Urinary bladder (tissue), 3 donors: ENCODE measurements at regions not wholly inside any gene's neighbourhood (a gene's known extent, or its start where the extent isn't known, plus 50 kb on each side); places are given as distances from the start of the nearest gene placed in this dataset.
A peak's percentile ranks its signal among the peaks of the same experiment; 100 is the strongest.

ENCODE experiments used
- DNase-seq: peaks from one replicate; pipeline ENCODE4 v3.0.0-alpha.2; 2015; ENCODE audit errors: extremely low spot score
- H3K27ac ChIP-seq: one replicate; pipeline ENCODE4 v1.5.1; 2013; ENCODE audit warnings: low read depth, mild to moderate bottlenecking, moderate library complexity
- H3K36me3 ChIP-seq: one replicate; pipeline ENCODE4 v1.6.1; 2013; ENCODE audit warnings: mild to moderate bottlenecking, moderate library complexity; ENCODE audit not compliant: insufficient read depth
- H3K4me1 ChIP-seq: one replicate; pipeline ENCODE4 v1.6.1; 2013; ENCODE audit warnings: mild to moderate bottlenecking, moderate library complexity; ENCODE audit not compliant: insufficient read depth
- H3K4me3 ChIP-seq: one replicate; pipeline ENCODE4 v1.5.1; 2013; ENCODE audit warnings: low read depth, low read length
- WGBS: extraction: QIAGEN DNeasy Blood & Tissue Kit; methylation state at CpG from one replicate; pipeline ENCODE4 v1.1.7; 2013; 5-methylcytosine and 5-hydroxymethylcytosine counted together
- donor health status: healthy with polysubstance abuse.
- donor health status: healthy.

- H3K4me3 ChIP-seq, result no peak overlapping the region
- DNase-seq, result peak; percentile 8
- no peaks in the 10 kb centered on the region for H3K4me1 ChIP-seq
- no peak overlapping the region for H3K27ac ChIP-seq
- 28% methylated on average over 3 of the region's 3 CpGs for WGBS
- H3K36me3 ChIP-seq, result no peaks in the 10 kb centered on the region
Observed at GRCh38 chr15:49706805-49707204, 86.0 kb downstream of the DTWD1 start.

GRCh38 chr15:49707598-49707997 lies 86.8 kb downstream of the DTWD1 start:
- H3K4me1 ChIP-seq, result no peaks in the 10 kb centered on the region
- H3K36me3 ChIP-seq, result no peaks in the 10 kb centered on the region
- no peak overlapping the region for H3K27ac ChIP-seq
- WGBS, result 92% methylated on average over 1 of the region's 1 CpG
- no peak for DNase-seq
- no peak overlapping the region for H3K4me3 ChIP-seq

- no peak overlapping the region for H3K27ac ChIP-seq
- DNase-seq, result no peak
- H3K4me3 ChIP-seq, result no peak overlapping the region
- no peaks in the 10 kb centered on the region for H3K36me3 ChIP-seq
- no peaks in the 10 kb centered on the region for H3K4me1 ChIP-seq
- 91% methylated on average over 1 of the region's 1 CpG for WGBS
Observed at GRCh38 chr15:49709646-49710214, 88.9 kb downstream of the DTWD1 start.

- no peak overlapping the region for H3K27ac ChIP-seq
- H3K4me3 ChIP-seq, result no peak overlapping the region
- no peaks in the 10 kb centered on the region for H3K36me3 ChIP-seq
- no peaks in the 10 kb centered on the region for H3K4me1 ChIP-seq
- 73% methylated on average over 3 of the region's 3 CpGs for WGBS
- DNase-seq, result no peak
Observed at GRCh38 chr15:49712162-49712561, 91.3 kb downstream of the DTWD1 start.

GRCh38 chr15:49712846-49713450 lies 92.1 kb downstream of the DTWD1 start:
- Histone ChIP-seq H3K4me3 (no peak overlapping the region), H3K27ac (no peak overlapping the region), H3K36me3 (no peaks in the 10 kb centered on the region), H3K4me1 (no peaks in the 10 kb centered on the region)
- no peak for DNase-seq
- 98% methylated on average over 2 of the region's 2 CpGs for WGBS

GRCh38 chr15:49715211-49715610 lies 94.4 kb downstream of the DTWD1 start:
- Histone ChIP-seq H3K36me3 (no peaks in the 10 kb centered on the region), H3K4me1 (no peaks in the 10 kb centered on the region), H3K27ac (no peak overlapping the region), H3K4me3 (no peak overlapping the region)
- no peak for DNase-seq
- 92% methylated on average over 1 of the region's 1 CpG for WGBS

- Histone ChIP-seq H3K4me3 (no peak overlapping the region), H3K27ac (no peak overlapping the region), H3K36me3 (no peaks in the 10 kb centered on the region), H3K4me1 (no peaks in the 10 kb centered on the region)
- WGBS, result 95% methylated on average over 5 of the region's 5 CpGs
- no peak for DNase-seq
Observed at GRCh38 chr15:49715701-49716100, 94.9 kb downstream of the DTWD1 start.

GRCh38 chr15:49718234-49718633 lies 97.4 kb downstream of the DTWD1 start:
- no peak overlapping the region for H3K4me3 ChIP-seq
- WGBS, result 53% methylated on average over 2 of the region's 2 CpGs
- H3K36me3 ChIP-seq, result no peaks in the 10 kb centered on the region
- no peak overlapping the region for H3K27ac ChIP-seq
- no peak for DNase-seq
- no peaks in the 10 kb centered on the region for H3K4me1 ChIP-seq

GRCh38 chr15:49718846-49719245 lies 98.0 kb downstream of the DTWD1 start:
- 87% methylated on average over 3 of the region's 3 CpGs for WGBS
- Histone ChIP-seq H3K27ac (no peak overlapping the region), H3K4me3 (no peak overlapping the region), H3K36me3 (no peaks in the 10 kb centered on the region), H3K4me1 (no peaks in the 10 kb centered on the region)
- no peak for DNase-seq

- Histone ChIP-seq H3K36me3 (no peaks in the 10 kb centered on the region), H3K4me3 (no peak overlapping the region), H3K4me1 (no peaks in the 10 kb centered on the region), H3K27ac (no peak overlapping the region)
- WGBS, result 91% methylated on average over 3 of the region's 3 CpGs
- no peak for DNase-seq
Observed at GRCh38 chr15:49720261-49720660, 99.4 kb downstream of the DTWD1 start.

- Histone ChIP-seq H3K36me3 (no peaks in the 10 kb centered on the region), H3K4me3 (no peak overlapping the region), H3K27ac (no peak overlapping the region), H3K4me1 (no peaks in the 10 kb centered on the region)
- WGBS, result 99% methylated on average over 1 of the region's 1 CpG
- no peak for DNase-seq
Observed at GRCh38 chr15:49721091-49721490, 100.2 kb downstream of the DTWD1 start.

GRCh38 chr15:49721621-49722020 lies 100.8 kb downstream of the DTWD1 start:
- no peak overlapping the region for H3K4me3 ChIP-seq
- no peak for DNase-seq
- 90% methylated on average over 1 of the region's 1 CpG for WGBS
- no peaks in the 10 kb centered on the region for H3K4me1 ChIP-seq
- no peaks in the 10 kb centered on the region for H3K36me3 ChIP-seq
- no peak overlapping the region for H3K27ac ChIP-seq

- Histone ChIP-seq H3K27ac (no peak overlapping the region), H3K36me3 (no peaks in the 10 kb centered on the region), H3K4me3 (no peak overlapping the region), H3K4me1 (no peaks in the 10 kb centered on the region)
- no peak for DNase-seq
- 87% methylated on average over 2 of the region's 2 CpGs for WGBS
Observed at GRCh38 chr15:49723981-49724380, 103.1 kb downstream of the DTWD1 start.

- Histone ChIP-seq H3K4me1 (no peaks in the 10 kb centered on the region), H3K4me3 (no peak overlapping the region), H3K27ac (no peak overlapping the region), H3K36me3 (no peaks in the 10 kb centered on the region)
- WGBS, result 88% methylated on average over 5 of the region's 5 CpGs
- DNase-seq, result no peak
Observed at GRCh38 chr15:49731187-49732099, 110.6 kb downstream of the DTWD1 start.
